GM18499 (cell line): ENCODE measurements at regions not wholly inside any gene's neighbourhood (a gene's known extent, or its start where the extent isn't known, plus 50 kb on each side); places are given as distances from the start of the nearest gene placed in this dataset.

Experiments
- ATAC-seq: cut with Tn5 transposase; IDR thresholded peaks from one replicate; pipeline ENCODE4 v1.9.1; 2021; ENCODE audit warnings: moderate number of reproducible peaks; ENCODE audit not compliant: insufficient read depth, unreplicated experiment

DNA sequence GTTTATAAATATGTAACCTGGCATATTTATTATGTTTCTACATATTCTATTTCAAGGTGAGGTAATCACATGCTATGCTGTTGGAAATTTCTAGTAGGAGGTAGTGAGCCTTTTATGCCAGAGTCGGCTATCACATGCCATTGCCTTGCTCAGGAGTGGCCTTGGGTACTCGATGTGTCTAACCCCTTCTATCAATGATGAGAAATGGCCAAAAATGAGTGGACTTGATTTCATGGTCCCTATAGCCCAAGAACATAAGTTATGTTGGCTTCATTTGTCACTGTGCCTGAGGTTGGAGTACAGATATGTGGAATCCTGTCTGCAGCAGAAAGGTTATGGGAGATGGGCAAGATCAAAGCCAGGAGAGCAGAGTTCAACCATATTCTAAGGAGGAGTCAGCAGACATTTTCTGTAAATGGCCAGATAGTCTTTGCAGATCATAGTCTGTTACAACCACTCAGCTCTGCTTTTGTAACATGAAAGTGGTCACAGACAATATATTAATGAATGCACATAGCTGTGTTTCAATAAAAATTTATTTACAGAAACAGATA, 554.4 kb downstream of the PDCD6IP start:
- ATAC-seq, result no peak

DNA sequence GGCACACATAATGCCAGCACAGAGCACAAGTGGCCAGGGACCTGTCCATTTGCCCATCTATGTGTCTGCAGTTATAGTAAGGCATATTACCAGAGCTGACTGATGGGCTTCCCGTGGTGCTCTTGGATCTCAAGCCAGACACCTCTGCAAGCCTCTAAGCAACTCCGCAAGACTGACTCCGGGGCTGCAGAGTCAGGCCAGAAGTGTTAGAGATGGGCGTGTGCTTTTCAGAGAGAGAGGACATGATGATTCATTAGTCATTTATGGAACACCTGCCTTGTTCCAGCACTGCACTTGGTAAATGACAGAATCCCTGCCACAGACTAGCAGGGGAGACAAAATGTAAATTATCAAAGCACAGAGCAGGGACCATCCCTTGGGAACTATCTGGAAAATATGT, 559.0 kb downstream of the PDCD6IP start:
- ATAC-seq, result no peak

DNA sequence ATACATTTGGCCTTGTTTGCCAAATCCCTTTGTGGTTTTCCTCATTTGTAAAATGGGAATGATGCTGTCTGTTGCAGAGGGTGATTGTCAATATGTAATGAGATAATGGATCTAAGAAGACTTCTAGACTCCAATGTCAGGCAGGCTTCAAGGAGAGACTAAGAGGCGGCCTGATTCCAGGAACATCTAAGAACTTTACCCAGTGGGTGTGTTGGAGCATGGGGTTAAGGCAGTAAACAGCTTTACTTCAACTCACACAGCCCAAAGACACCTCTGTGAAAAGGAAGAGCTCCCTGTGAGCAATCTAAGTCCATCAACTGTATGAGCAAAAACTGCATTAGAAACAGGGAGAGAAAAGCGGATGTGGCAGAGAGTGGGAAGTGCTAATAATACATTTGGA, 560.6 kb downstream of the PDCD6IP start:
- no peak for ATAC-seq

DNA sequence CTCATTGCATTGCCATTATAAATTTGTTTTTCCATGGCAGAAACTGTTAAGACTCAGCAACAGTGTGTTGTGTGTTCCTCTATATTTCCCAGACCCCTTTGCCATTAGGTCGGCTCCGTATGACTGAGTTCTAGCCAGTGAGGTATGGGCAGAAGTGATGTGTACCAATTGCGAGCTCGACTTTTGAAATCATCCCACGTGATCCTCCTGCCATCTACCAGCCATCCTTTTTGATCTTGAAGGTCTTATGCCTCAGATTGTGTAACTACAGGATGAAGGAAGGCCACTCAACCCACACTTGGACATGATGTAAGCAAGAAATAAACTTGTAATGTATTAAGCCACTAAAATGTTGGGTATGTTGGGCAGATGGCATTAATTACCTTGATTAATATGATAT, 562.3 kb downstream of the PDCD6IP start:
- no peak for ATAC-seq

DNA sequence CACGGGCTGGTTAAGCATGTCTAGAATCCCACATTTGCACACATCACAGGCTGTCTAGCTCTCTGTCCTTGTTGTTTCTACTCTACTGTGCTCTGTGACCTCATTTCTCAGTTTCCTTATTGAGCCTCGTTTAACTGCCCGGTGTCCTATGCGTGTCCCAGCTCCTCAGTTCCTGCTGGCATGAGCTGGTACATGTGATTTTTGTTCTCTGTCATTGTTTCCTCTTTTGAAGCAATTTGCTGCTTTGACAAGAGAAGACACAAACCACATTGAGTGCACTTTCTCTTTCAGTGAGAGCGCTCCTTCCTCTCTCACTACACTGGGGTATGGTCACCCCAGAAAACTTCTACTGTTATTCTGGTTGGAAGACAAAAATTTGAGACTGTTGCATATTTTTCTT, 563.5 kb downstream of the PDCD6IP start:
- peak; percentile 97 for ATAC-seq

DNA sequence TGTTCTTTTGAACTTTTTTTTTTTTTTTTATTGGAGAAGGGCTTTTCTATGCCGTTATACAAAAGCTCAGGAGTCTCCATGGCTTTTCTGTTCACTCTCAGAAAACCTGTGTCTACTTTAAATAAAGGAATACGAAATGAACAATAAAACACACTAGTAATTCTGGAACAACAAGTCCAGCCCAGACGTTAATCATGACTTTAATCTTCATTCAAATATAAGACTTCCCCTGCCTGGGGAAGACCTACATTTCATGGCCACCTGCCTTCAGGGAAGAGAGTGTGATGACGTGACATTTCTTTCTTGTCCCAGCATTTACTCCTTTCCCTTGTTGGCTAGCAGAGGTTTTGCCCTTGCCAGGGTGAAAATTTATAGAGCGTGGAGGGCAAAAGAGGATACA, 564.5 kb downstream of the PDCD6IP start:
- ATAC-seq, result no peak

DNA sequence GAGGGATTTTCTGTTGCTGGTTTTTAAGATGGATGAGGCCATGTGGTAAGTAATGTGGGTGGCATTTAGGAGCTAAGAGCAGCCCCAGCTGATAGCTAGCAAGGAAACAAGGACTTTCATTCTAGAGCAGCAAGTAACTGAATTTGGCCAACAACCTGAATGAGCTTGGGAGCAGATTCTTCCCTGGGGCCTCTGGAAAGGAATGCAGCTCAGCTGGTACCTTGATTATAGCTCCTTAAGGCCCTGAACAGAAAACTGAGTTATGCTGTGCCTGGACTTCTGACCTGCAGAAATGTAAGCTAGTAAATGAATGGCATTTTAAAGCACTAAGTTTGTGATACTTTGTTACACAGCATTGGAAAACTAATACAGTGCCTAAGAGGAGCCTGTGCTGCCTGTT, 565.5 kb downstream of the PDCD6IP start:
- no peak for ATAC-seq

DNA sequence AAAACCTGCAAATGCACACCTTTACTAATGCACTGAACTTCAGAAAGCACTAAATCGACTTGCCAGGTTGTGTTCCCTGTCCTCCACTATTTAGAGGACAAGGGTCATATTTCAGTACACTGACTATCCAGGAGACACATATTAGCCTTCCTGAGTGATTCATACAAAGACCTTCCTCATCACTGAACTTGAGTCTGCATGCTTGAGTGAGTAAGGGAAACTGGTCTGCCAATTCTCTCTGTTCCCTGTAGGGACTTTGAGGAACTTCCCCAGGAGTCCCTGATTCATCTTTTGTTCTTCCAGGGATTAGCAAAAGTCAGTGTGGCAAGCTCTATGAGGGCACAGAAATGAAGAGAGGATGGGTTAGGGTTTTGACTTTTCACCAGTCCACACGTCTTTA, 565.9 kb downstream of the PDCD6IP start:
- ATAC-seq, result no peak

DNA sequence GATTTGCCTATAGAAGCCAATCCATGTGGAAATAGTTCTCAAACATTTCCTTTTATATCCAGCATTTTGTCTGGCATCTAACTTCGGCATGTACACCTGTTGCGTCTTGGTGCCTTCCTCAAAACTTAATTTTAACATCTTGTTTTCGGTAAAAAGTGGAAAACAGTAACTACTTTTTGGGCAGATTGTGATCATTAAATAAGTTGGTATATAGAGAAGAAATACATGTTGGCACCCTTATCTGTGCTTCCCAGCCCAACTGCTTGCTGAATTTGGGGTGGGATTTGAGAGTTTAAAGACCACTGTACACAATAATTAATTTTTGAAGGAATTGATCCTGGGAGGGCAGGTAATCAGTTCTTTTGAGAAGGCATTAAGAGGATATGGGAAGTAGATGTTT, 566.8 kb downstream of the PDCD6IP start:
- no peak for ATAC-seq

DNA sequence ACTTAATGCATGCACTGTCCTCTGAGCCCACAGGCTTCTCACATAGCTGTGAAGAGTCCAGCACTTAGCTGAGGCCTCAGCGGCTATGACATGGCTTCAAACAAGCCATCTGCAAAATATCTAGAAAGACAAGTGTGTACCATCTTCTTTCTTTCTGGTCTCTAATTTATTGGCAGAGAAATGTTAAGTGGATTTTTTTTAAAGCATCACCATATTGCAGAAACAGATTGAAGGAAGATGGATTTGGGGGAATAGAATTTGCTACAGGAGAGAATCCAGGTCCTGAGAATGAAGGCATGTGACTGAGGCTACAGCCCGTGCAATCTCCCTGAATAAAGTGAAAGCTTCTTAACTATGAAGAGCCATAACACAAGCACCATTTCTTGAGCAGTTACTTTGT, 567.3 kb downstream of the PDCD6IP start:
- no peak for ATAC-seq

DNA sequence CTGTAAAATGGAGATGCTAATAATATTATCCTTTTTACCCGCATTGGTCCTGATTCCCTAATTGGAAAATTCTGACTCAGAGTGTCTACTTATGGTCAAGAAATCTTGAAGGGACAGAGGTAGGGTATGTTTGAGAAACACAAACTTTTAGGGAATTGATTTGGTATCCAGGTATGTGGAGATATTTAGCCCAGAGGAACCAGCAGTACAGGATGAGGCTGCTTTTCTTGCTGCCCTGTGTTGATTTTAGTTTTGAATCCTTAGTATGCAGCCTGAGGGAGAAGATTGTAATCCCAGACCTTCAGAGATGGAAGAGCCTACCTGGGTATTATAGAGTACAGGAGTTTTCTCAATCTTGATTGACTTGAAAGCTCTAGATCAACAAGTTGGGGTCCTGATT, 569.1 kb downstream of the PDCD6IP start:
- no peak for ATAC-seq

DNA sequence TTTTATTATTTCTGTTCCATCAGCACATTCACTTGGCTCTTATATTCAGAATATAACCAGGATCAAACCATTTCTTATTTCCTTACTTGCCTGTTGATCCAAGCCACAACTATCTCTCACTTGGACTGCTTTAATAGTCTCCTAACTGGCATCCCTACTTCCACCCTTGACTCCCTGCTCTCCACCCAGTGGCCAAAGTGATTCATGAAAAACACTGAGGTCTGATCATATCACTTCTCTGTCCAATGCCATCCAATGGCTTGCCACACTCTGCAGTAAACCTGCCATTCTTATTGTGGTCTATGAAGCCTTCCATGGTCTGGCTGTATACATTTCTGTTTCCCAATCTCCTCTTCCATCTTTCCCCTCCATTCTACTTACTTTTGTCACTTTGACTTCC, 576.1 kb downstream of the PDCD6IP start:
- no peak for ATAC-seq

DNA sequence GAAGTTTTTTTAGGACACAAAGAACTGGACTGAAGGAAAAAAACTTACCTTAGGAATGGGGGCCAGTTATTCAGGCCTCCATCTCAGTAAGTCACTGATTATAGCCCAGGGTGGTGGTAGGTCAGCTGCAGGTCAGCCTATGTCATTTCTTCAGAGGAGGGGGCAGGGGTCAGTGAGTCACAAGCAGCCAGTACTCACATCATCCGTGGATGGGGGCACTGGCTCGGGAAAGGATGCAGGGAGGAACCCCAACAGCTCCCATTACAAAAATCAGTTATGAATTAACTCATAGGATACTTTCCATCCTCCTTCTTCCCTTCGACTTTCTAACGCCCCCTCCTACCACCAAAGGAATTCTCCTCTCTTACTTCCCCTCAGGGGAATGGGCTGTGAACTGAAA, 578.3 kb downstream of the PDCD6IP start:
- ATAC-seq, result no peak

DNA sequence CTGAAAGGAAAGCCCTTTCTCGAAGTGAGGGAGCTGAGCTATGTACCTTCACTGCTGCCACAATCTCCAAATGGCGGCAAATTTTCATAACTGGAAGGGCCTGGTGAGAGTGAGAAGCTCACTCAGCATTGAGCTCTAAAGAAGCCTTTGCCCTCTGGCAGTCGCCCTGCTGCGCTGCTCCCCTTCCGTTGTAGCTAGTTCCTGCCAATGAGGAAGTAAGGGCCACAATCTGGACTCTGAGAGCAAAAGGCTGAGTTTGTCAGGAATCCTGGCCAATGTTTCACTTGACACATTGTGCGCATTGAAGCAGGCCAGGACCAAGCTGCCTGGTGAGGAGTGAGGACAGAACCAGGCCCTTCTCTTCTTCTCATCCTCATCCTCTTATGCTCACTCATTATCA, 579.5 kb downstream of the PDCD6IP start:
- ATAC-seq, result no peak

DNA sequence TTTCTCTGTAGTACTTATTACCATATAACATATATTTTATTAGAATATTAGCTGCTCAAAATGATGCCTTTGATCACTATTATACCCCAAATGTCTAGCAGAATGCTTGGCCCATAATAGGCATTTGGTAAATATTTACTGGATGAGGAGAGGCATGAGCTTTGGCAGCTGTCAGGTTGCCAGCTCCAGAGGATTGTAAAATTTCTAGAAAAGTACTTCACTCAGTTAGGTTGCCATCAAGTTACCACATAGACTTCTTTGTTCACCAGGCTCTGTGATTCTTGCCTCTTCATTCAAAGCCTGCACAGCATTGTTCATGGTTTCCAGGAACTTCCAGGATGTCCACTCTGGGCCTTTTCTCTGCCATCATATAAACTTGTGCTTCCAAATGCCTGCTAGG, 582.8 kb downstream of the PDCD6IP start:
- no peak for ATAC-seq

DNA sequence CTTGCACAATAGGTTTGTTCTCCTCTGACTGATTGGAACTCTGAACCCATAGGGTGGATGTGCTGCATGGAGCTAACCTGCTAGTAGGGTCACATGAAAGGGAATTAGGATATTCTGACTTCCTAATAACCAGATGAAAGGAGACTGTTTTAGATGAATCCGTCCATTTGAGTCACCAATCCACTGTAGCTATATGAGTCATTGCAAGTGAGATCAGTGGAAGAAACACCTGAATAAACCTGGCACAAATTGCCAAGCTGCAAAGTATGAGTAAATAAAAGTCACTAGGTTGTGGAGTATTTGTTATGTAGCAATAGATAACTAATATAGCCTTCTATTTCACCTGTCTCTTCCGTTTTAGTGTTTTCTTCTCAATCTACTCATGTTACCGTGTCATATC, 584.4 kb downstream of the PDCD6IP start:
- no peak for ATAC-seq

DNA sequence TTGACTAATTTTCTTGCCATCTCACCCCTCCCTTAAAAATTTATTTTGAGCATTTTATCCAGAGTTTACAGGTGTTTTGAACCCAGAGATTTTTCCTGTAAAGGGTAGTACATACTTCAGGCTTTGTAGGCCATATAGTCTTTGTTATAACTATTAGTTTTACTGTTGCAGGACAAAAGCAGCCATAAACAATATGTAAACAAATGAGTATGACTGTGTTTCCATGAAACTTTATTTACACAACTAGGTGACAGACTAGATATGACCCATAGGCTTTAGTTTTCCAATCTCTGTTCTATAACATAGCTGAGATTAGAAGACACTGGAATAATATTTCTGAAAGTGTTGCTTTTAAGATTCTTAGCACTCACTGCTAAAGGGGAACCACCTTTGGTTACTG, 587.9 kb downstream of the PDCD6IP start:
- ATAC-seq, result no peak

DNA sequence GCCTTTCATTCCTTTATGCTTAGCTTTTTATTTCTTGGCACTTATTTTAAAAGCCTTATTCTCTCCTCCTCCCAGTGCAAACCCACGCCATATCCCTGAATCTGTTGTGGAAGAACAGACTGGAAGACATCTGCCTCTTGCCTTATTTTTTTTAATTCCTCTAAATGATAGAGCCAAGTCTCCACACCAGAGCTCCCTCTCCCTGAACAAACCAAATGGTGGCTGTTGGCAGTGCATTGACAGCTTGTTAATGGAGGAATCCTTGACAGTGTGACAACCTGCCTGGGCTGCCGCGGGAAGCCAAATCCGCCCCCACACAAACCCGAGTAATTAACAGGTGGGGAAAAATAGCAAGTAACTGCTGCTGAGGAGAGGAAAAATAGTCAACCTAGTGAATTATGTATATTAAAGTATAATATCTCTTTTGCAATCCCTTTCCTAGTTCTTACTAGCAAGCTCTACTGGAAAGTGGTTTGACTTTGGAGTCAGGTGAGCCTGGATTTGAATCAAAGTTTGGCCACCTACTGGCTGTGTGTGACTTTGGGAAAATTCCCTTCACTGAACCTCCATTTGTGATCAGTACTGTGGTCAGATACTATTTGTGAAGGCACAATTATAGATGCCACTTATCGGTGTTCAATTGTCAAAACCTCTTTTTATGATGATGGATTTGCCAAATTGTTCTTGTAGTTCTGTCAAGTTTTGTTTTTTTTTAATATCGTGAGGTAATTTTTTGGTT, 589.6 kb downstream of the PDCD6IP start:
- no peak for ATAC-seq

DNA sequence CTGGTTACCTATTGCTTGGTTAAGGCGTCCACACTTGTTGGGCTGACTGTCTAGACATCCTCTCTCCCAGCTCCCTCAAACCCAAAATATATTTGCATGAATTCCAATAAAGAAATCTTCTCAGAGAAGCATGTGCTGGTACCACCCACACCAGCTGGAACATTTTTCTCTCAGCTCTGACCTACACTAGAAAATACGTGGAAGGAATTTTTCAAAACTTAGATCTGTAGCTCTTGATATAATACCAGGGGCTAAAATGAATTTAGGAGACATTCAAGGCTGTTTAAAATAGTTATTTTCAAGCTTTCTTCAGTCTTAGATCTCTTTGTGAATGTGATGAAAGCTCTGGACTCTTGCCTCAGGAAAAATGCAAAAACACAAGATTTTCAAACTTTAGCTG, 590.4 kb downstream of the PDCD6IP start:
- no peak for ATAC-seq

DNA sequence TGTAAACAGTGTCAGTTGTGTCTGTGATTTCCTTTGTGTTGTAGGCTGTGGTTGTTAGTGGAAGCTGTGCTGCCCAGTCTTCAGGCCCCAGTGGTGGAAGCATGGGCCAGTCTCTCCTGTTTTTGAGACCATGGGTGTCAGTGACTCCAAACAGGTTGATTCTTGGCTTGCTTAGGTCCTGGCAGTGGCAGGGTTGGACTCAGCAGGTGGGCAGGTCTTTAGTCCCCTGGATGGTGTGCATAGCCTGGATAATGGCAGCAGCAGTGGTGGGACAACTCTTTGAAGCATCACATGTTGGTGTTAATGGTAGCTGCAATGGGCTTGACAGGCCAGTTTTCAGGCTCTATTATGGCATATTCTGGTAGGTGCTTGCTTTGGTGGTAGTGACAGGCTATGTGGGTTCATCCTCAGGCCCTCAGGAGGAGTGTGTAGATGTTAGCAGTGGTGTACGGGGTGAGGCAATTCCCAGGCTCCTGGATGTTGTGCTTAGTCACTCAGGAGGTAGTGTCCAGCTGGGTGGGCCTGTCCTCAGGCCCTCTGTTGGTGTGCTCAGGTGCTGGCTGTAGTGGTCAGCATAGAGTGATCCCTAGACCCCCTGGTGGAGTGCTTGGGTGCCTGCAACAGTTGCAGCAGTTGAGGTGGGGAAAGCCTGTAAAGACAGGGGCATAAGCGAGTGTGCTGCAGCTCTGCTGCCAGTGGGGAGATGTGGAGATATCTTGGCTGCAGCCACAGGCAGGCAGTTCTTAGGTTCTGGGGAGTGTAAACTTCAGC, 596.7 kb downstream of the PDCD6IP start:
- ATAC-seq, result no peak

DNA sequence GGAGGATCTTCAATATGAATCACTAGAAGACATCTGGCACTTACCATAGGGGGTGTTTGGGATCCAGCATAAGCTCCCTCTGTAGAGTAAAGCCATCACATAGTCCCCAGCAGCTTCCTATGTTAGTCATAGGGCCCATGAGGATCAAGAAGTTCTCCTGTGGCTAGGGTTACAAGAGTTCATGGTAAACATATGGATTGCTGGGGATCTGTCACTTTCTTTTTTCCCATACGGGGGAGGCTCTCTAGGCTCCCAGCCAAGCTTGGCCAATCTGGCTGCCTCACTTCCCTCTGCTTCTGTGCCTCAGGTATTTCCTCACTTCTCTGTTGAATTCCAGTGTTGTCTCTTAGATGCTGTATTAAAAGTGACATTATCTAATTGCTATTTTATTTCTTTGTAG, 597.9 kb downstream of the PDCD6IP start:
- no peak for ATAC-seq

DNA sequence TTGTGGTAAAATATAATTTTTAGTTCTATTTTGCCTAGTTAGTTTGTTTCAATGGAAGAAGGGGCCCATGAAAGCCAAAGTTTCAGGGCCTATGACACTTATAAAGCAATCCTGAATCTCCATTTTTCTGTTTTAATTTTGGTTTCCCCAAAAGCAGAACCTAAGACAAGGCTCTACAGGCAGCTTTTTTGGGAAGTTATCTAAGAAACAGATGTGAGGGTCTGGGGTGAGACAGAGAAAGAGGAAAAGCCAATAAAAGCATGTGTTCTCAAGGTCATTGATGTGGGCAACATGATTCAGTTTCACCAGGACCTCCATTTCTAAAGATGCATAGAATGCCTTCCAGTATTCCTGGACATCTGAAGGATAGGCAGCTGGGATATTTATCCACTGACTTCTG, 598.5 kb downstream of the PDCD6IP start:
- no peak for ATAC-seq
